K562 (cell line): ENCODE measurements at regions not wholly inside any gene's neighbourhood (a gene's known extent, or its start where the extent isn't known, plus 50 kb on each side); places are given as distances from the start of the nearest gene placed in this dataset.

ENCODE experiments used
- JUND ChIP-seq, 2 experiments: IDR thresholded peaks; 2 replicates in 1 of 2; 3 replicates in 1 of 2; pipeline ENCODE4 v1.6.1; 2011; ENCODE audit warnings: borderline replicate concordance in 2 of 2, low read depth in 2 of 2, low read length in 2 of 2, improper control_type of control experiment in 1 of 2, missing biosample characterization in 1 of 2, missing genetic modification characterization in 1 of 2, missing genetic modification reagents in 1 of 2
- MAFK ChIP-seq: IDR thresholded peaks from 2 replicates; pipeline ENCODE4 v1.6.1; 2011; ENCODE audit warnings: low read length, improper control_type of control experiment
- RB1 ChIP-seq: fragments of 450-650 bp; IDR thresholded peaks from 2 replicates; pipeline ENCODE4 v1.6.1; 2017; ENCODE audit warnings: low read depth, mild to moderate bottlenecking
- RCOR1 ChIP-seq, 2 experiments: IDR thresholded peaks; 2 replicates each; pipeline ENCODE4 v1.6.1; 2012; ENCODE audit warnings: low read depth in 2 of 2, low read length in 2 of 2, borderline replicate concordance in 1 of 2, improper control_type of control experiment in 1 of 2
- SMC3 ChIP-seq: conservative IDR thresholded peaks from 2 replicates; pipeline ENCODE4 v1.6.1; 2011; ENCODE audit warnings: low read depth, low read length, improper control_type of control experiment; ENCODE audit not compliant: insufficient read depth
- STAG1 ChIP-seq: sonication (generic); formaldehyde crosslinking; IDR thresholded peaks from 2 replicates; pipeline ENCODE4 v1.5.0; 2020; ENCODE audit warnings: missing genetic modification reagents, borderline replicate concordance
- TBL1XR1 ChIP-seq, 2 experiments: IDR thresholded peaks; 2 replicates each; pipeline ENCODE4 v1.6.1; 2012; ENCODE audit warnings: improper control_type of control experiment in 2 of 2, low read length in 2 of 2, mild to moderate bottlenecking in 1 of 2
- TEAD4 ChIP-seq, 2 experiments: sonication (generic) in 1 of 2; formaldehyde crosslinking in 1 of 2; IDR thresholded peaks; 2 replicates each; pipeline versions ENCODE4 v1.6.1 to v1.8.0; 2012 to 2022; ENCODE audit warnings: borderline replicate concordance in 1 of 2, inconsistent platforms in 1 of 2, low read length in 1 of 2, mild to moderate bottlenecking in 1 of 2, missing genetic modification reagents in 1 of 2
- TF ChIP-seq, protein P1 (sequence below): fragments of 250-450 bp; sonication (Bioruptor Pico); IDR thresholded peaks from 2 replicates; pipeline ENCODE4 v1.8.0; 2022; ENCODE audit warnings: inconsistent platforms, mild to moderate bottlenecking, moderate library complexity, borderline replicate concordance
- TF ChIP-seq, protein P2 (sequence below): fragments of 450-650 bp; formaldehyde crosslinking; IDR thresholded peaks from 2 replicates; pipeline ENCODE4 v1.4.0; 2020; ENCODE audit warnings: mild to moderate bottlenecking
- TF ChIP-seq, protein P3 (sequence below): fragments of 450-650 bp; formaldehyde crosslinking; IDR thresholded peaks from 2 replicates; pipeline ENCODE4 v1.4.0; 2020; ENCODE audit warnings: mild to moderate bottlenecking, moderate library complexity
- TF ChIP-seq, protein P4 (sequence below), 2 experiments: fragments of 150-350 bp in 1 of 2; IDR thresholded peaks; 2 replicates each; pipeline ENCODE4 v1.6.1; 2012 to 2016; ENCODE audit warnings: low read depth in 2 of 2, low read length in 2 of 2, mild to moderate bottlenecking in 1 of 2, moderate library complexity in 1 of 2
- TF ChIP-seq, protein P5 (sequence below): fragments of 250-450 bp; sonication (Bioruptor Pico); IDR thresholded peaks from 2 replicates; pipeline ENCODE4 v1.8.0; 2021; ENCODE audit warnings: borderline replicate concordance, mild to moderate bottlenecking, moderate library complexity; ENCODE audit not compliant: poor library complexity, severe bottlenecking
- TF ChIP-seq, protein P6 (sequence below), 2 experiments: fragments of 250-450 bp in 1 of 2; fragments of 450-650 bp in 1 of 2; sonication (Bioruptor Pico) in 1 of 2; IDR thresholded peaks; 2 replicates each; pipeline versions ENCODE4 v1.6.1 to v1.8.0; 2016 to 2021; ENCODE audit warnings: mild to moderate bottlenecking in 2 of 2, moderate library complexity in 2 of 2, missing compliant biosample characterization in 1 of 2, missing genetic modification characterization in 1 of 2

DNA sequence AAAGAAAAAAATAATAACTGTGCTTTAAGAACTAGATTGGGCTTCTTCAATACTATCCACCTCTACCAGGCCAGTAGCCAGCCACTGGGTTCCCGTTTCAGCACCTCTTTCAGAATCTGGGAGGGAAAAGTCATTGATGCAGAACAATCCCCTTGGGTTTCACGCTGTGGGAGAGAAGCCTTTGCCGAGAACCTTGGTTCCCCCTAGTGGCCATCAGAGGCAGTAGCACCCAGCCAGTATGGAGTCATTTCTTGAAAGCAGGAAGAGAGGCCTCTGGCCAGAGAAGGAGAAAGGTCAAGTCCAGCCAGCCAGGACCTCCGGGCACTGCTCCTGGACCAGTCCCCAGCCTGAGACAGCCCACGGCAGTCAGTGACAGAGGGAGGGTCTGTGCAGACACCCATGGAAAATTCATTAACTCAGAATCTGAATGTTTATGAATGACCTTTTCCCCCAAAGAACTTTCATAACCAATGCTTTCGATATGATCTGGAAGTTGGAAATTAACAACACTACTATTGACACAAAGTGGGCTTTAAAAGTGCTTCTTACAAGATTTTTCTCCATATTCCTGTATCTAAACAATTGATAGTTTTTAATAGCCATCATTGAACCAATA is 51.2 kb upstream of the CDH5 start (continued):
- no peak for TF ChIP-seq TEAD4 (IDR thresholded peaks at IDR 0.05; ENCODE audit: low read length)
- TF ChIP-seq TEAD4 (CRISPR knock-in tag; IDR thresholded peaks at IDR 0.05; ENCODE audit: borderline replicate concordance), result no peak
- peak; percentile 50; the same call in 1 of the 2 replicates for TF ChIP-seq STAG1 (CRISPR knock-in tag)
- TF ChIP-seq RB1, result 0 out of 2 replicates have a peak, but pooled peaks have one; percentile 25
- TF ChIP-seq, protein P1, sequence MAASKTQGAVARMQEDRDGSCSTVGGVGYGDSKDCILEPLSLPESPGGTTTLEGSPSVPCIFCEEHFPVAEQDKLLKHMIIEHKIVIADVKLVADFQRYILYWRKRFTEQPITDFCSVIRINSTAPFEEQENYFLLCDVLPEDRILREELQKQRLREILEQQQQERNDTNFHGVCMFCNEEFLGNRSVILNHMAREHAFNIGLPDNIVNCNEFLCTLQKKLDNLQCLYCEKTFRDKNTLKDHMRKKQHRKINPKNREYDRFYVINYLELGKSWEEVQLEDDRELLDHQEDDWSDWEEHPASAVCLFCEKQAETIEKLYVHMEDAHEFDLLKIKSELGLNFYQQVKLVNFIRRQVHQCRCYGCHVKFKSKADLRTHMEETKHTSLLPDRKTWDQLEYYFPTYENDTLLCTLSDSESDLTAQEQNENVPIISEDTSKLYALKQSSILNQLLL (CRISPR knock-in tag), result no peak
- 0 out of 2 replicates have a peak, but pooled peaks have one; percentile 29 for TF ChIP-seq JUND (IDR thresholded peaks at IDR 0.05; ENCODE audit: borderline replicate concordance, low read depth, low read length)
- no peak for TF ChIP-seq JUND (tag; IDR thresholded peaks at IDR 0.05; ENCODE audit: borderline replicate concordance, low read depth, low read length)
- TF ChIP-seq SMC3, result peak; percentile 72
- TF ChIP-seq TBL1XR1 (IDR thresholded peaks at IDR 0.05; ENCODE audit: low read length in 2 of 2), result peak in 1 of 2 experiments; percentile 29; a peak in 1 of 4 replicates
- TF ChIP-seq, protein P2, sequence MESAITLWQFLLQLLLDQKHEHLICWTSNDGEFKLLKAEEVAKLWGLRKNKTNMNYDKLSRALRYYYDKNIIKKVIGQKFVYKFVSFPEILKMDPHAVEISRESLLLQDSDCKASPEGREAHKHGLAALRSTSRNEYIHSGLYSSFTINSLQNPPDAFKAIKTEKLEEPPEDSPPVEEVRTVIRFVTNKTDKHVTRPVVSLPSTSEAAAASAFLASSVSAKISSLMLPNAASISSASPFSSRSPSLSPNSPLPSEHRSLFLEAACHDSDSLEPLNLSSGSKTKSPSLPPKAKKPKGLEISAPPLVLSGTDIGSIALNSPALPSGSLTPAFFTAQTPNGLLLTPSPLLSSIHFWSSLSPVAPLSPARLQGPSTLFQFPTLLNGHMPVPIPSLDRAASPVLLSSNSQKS (CRISPR knock-in tag), result no peak
- TF ChIP-seq MAFK, result peak; percentile 14; the same call in 1 of the 2 replicates
- TF ChIP-seq, protein P3, sequence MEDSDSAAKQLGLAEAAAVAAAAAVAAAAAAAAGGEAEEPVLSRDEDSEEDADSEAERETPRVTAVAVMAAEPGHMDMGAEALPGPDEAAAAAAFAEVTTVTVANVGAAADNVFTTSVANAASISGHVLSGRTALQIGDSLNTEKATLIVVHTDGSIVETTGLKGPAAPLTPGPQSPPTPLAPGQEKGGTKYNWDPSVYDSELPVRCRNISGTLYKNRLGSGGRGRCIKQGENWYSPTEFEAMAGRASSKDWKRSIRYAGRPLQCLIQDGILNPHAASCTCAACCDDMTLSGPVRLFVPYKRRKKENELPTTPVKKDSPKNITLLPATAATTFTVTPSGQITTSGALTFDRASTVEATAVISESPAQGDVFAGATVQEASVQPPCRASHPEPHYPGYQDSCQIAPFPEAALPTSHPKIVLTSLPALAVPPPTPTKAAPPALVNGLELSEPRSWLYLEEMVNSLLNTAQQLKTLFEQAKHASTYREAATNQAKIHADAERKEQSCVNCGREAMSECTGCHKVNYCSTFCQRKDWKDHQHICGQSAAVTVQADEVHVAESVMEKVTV (CRISPR knock-in tag), result peak; percentile 52; the same call in 1 of the 2 replicates
- TF ChIP-seq, protein P4, sequence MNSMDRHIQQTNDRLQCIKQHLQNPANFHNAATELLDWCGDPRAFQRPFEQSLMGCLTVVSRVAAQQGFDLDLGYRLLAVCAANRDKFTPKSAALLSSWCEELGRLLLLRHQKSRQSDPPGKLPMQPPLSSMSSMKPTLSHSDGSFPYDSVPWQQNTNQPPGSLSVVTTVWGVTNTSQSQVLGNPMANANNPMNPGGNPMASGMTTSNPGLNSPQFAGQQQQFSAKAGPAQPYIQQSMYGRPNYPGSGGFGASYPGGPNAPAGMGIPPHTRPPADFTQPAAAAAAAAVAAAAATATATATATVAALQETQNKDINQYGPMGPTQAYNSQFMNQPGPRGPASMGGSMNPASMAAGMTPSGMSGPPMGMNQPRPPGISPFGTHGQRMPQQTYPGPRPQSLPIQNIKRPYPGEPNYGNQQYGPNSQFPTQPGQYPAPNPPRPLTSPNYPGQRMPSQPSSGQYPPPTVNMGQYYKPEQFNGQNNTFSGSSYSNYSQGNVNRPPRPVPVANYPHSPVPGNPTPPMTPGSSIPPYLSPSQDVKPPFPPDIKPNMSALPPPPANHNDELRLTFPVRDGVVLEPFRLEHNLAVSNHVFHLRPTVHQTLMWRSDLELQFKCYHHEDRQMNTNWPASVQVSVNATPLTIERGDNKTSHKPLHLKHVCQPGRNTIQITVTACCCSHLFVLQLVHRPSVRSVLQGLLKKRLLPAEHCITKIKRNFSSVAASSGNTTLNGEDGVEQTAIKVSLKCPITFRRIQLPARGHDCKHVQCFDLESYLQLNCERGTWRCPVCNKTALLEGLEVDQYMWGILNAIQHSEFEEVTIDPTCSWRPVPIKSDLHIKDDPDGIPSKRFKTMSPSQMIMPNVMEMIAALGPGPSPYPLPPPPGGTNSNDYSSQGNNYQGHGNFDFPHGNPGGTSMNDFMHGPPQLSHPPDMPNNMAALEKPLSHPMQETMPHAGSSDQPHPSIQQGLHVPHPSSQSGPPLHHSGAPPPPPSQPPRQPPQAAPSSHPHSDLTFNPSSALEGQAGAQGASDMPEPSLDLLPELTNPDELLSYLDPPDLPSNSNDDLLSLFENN (IDR thresholded peaks at IDR 0.05; ENCODE audit: low read depth in 2 of 2, low read length in 2 of 2), result 0 out of 4 replicates have a peak, but pooled peaks of 1 of the 2 experiments have one; percentile 28
- 0 out of 4 replicates have a peak, but pooled peaks of 1 of the 2 experiments have one; percentile 13 for TF ChIP-seq RCOR1 (IDR thresholded peaks at IDR 0.05; ENCODE audit: borderline replicate concordance in 1 of 2, low read depth in 2 of 2, low read length in 2 of 2)
- TF ChIP-seq, protein P5, sequence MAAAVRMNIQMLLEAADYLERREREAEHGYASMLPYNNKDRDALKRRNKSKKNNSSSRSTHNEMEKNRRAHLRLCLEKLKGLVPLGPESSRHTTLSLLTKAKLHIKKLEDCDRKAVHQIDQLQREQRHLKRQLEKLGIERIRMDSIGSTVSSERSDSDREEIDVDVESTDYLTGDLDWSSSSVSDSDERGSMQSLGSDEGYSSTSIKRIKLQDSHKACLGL (CRISPR knock-in tag), result no peak
- TF ChIP-seq, protein P6, sequence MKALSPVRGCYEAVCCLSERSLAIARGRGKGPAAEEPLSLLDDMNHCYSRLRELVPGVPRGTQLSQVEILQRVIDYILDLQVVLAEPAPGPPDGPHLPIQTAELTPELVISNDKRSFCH (CRISPR knock-in tag; IDR thresholded peaks at IDR 0.05), result no peak
- TF ChIP-seq, protein P6 (tag; IDR thresholded peaks at IDR 0.05), result 0 out of 2 replicates have a peak, but pooled peaks have one; percentile 48
